ENCODE measurements at regions not wholly inside any gene's neighbourhood (a gene's known extent, or its start where the extent isn't known, plus 50 kb on each side); places are given as distances from the start of the nearest gene placed in this dataset.

DNA sequence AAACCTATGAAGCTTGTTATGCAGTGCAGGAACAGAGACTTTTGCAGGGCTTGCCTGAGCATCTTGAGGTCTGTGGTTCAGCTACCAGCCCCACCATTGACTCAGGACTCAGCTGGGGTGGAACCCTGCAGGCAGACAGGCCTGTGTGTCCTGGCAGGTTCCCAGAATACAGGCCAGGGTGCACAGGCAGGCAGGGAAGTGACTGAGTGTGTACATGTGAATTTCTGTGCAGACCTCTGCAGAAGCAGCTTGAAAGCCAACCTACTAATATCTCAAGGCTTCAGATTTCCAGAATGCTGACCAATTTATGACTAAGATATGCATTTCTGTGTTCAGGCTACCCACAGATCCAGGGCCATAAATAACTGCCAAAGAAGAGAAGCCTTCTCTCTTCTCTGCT, 254.4 kb downstream of the DLEU7 start:
- ATAC-seq, result no peak
- H3K36me3 ChIP-seq, result no peaks in the 10 kb centered on the region
- DNase-seq, result no peak

GRCh38 chr13:50589651-50590054, 253.8 kb downstream of the DLEU7 start:
- H3K27ac ChIP-seq, result no peak overlapping the region
- DNase-seq, result no peak
- TF ChIP-seq, protein P1, sequence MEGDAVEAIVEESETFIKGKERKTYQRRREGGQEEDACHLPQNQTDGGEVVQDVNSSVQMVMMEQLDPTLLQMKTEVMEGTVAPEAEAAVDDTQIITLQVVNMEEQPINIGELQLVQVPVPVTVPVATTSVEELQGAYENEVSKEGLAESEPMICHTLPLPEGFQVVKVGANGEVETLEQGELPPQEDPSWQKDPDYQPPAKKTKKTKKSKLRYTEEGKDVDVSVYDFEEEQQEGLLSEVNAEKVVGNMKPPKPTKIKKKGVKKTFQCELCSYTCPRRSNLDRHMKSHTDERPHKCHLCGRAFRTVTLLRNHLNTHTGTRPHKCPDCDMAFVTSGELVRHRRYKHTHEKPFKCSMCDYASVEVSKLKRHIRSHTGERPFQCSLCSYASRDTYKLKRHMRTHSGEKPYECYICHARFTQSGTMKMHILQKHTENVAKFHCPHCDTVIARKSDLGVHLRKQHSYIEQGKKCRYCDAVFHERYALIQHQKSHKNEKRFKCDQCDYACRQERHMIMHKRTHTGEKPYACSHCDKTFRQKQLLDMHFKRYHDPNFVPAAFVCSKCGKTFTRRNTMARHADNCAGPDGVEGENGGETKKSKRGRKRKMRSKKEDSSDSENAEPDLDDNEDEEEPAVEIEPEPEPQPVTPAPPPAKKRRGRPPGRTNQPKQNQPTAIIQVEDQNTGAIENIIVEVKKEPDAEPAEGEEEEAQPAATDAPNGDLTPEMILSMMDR (IDR thresholded peaks at IDR 0.05), result no peak
- no peak for TF ChIP-seq POLR2A (IDR thresholded peaks at IDR 0.05)
- H3K9me3 ChIP-seq, result no peaks in the 10 kb centered on the region
- H3K27me3 ChIP-seq, result no peaks in the 10 kb centered on the region
- WGBS (ENCODE audit: insufficient coverage, low coverage, low lambda C conversion rate, missing lambda C conversion rate), result 86% methylated on average over 2 of the region's 2 CpGs
- intact Hi-C loops (cut with DNase I), result no loop called here
- H3K36me3 ChIP-seq, result no peaks in the 10 kb centered on the region
- ATAC-seq, result no peak
- H3K4me3 ChIP-seq, result no peak overlapping the region
- no peaks in the 10 kb centered on the region for H3K4me1 ChIP-seq

More for the DNA sequence above, 254.4 kb downstream of the DLEU7 start:
- no peak overlapping the region for H3K27ac ChIP-seq
- H3K4me3 ChIP-seq, result no peak overlapping the region
- no peaks in the 10 kb centered on the region for H3K9me3 ChIP-seq
- H3K27me3 ChIP-seq, result no peaks in the 10 kb centered on the region
- intact Hi-C loops (cut with DNase I), result no loop called here
- H3K4me1 ChIP-seq, result no peaks in the 10 kb centered on the region
- TF ChIP-seq, protein P1 (IDR thresholded peaks at IDR 0.05), result no peak
- no peak for TF ChIP-seq POLR2A (IDR thresholded peaks at IDR 0.05)

- ATAC-seq (no peak), DNase-seq (no peak)
- TF ChIP-seq POLR2A (IDR thresholded peaks at IDR 0.05), result no peak
- TF ChIP-seq, protein P1 (IDR thresholded peaks at IDR 0.05), result no peak
- Histone ChIP-seq H3K4me1 (no peaks in the 10 kb centered on the region), H3K27ac (no peak overlapping the region), H3K27me3 (no peaks in the 10 kb centered on the region), H3K4me3 (no peak overlapping the region), H3K9me3 (no peaks in the 10 kb centered on the region), H3K36me3 (no peaks in the 10 kb centered on the region)
- intact Hi-C loops (cut with DNase I), result no loop called here
- WGBS (ENCODE audit: insufficient coverage, low coverage, low lambda C conversion rate, missing lambda C conversion rate), result 31% methylated on average over 2 of the region's 2 CpGs
Measured at GRCh38 chr13:50592412-50593155, 250.9 kb downstream of the DLEU7 start.

DNA sequence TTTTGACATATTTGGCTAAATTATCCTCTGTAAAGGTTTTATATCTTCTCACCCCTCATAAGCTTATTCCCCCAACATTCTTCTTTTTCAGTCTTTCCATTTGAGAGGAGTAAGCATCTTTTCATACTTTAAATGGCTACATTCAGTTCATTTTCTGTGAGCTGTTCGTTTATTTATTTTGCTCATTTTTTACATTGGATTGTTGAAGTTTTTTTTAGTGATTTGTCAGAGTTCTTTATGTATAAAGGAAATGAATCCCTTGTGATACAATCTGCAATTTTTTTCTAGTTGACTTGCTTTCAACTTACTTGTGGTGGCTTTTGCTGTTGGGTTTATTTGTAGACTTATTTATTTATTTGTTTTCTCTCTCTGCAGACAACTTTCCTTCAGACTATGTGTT, 250.3 kb downstream of the DLEU7 start:
- H3K4me3 ChIP-seq, result no peak overlapping the region
- ATAC-seq (no peak), DNase-seq (no peak)
- no peaks in the 10 kb centered on the region for H3K36me3 ChIP-seq
- intact Hi-C loops (cut with DNase I), result no loop called here
- TF ChIP-seq, protein P1 (IDR thresholded peaks at IDR 0.05), result no peak
- no peak for TF ChIP-seq POLR2A (IDR thresholded peaks at IDR 0.05)
- H3K27ac ChIP-seq, result no peak overlapping the region
- H3K27me3 ChIP-seq, result no peaks in the 10 kb centered on the region
- no peaks in the 10 kb centered on the region for H3K9me3 ChIP-seq
- 31% methylated on average over 1 of the region's 1 CpG for WGBS (ENCODE audit: insufficient coverage, low coverage, low lambda C conversion rate, missing lambda C conversion rate)
- no peaks in the 10 kb centered on the region for H3K4me1 ChIP-seq
